ENCODE measurements at regions not wholly inside any gene's neighbourhood (a gene's known extent, or its start where the extent isn't known, plus 50 kb on each side); places are given as distances from the start of the nearest gene placed in this dataset.

DNA sequence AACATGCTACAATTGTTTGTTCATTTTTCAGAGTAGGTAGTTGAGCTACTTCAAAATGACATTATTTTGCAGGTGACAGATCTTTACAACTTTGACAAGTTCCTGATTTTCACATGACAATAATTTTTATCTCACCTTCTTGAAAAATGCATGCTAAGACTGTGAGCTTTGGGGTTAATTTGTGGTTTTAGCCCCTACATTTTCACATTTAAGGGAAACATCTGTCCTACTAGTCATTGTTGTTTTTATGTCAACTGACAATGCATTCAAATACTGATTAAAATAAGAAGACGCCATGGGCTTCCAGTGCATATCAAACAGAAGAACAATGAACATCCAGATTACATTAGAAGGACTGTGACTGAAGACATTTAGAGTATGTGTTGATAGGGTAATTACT, 1470.8 kb upstream of the TENM4 start:
- no peaks in the 10 kb centered on the region for H3K36me3 ChIP-seq
- H3K9me3 ChIP-seq, result no peaks in the 10 kb centered on the region
- TF ChIP-seq, protein P1, sequence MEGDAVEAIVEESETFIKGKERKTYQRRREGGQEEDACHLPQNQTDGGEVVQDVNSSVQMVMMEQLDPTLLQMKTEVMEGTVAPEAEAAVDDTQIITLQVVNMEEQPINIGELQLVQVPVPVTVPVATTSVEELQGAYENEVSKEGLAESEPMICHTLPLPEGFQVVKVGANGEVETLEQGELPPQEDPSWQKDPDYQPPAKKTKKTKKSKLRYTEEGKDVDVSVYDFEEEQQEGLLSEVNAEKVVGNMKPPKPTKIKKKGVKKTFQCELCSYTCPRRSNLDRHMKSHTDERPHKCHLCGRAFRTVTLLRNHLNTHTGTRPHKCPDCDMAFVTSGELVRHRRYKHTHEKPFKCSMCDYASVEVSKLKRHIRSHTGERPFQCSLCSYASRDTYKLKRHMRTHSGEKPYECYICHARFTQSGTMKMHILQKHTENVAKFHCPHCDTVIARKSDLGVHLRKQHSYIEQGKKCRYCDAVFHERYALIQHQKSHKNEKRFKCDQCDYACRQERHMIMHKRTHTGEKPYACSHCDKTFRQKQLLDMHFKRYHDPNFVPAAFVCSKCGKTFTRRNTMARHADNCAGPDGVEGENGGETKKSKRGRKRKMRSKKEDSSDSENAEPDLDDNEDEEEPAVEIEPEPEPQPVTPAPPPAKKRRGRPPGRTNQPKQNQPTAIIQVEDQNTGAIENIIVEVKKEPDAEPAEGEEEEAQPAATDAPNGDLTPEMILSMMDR (IDR thresholded peaks at IDR 0.05), result no peak
- TF ChIP-seq POLR2A (IDR thresholded peaks at IDR 0.05), result no peak
- DNase-seq, result no peak
- WGBS, 2 donors, result 67 to 76% methylated on average over 1 of the region's 1 CpG
- H3K4me1 ChIP-seq, result peaks cover 0 to 11% (median 0%) of the 10 kb centered on the region in 3 donors
- no peaks in the 10 kb centered on the region for H3K27me3 ChIP-seq
- intact Hi-C loops (cut with DNase I), result no loop called here
- no peak overlapping the region for H3K4me3 ChIP-seq
- H3K27ac ChIP-seq, result no peak overlapping the region

GRCh38 chr11:80900265-80900664, 1459.4 kb upstream of the TENM4 start:
- TF ChIP-seq, protein P1 (IDR thresholded peaks at IDR 0.05), result no peak
- no peak for TF ChIP-seq POLR2A (IDR thresholded peaks at IDR 0.05)
- H3K4me3 ChIP-seq, result no peak overlapping the region
- no peaks in the 10 kb centered on the region for H3K9me3 ChIP-seq
- DNase-seq, result no peak
- H3K4me1 ChIP-seq, result peaks cover 0 to 23% (median 0%) of the 10 kb centered on the region in 3 donors
- intact Hi-C loops (cut with DNase I), result no loop called here
- no peaks in the 10 kb centered on the region for H3K27me3 ChIP-seq
- no peak overlapping the region for H3K27ac ChIP-seq
- WGBS, 2 donors, result 59 to 63% methylated on average over 2 of the region's 2 CpGs
- H3K36me3 ChIP-seq, result no peaks in the 10 kb centered on the region

DNA sequence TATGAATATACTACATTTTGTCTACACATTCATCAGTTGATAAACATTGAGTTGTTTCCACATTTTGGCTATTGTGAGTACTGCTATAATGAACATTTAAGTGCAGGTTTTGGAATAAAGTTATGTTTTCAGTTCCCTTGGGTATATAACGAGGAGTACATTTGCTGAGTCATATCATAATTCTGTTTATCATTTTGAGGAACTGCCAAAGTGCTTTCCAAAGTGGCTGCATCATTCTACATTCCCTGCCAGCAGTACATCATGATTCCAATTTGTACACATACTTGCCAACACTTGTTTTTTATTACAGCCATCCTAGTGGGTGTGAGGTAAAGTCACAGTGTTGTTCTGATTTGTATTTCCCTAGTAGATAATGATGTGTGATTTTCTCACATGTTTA, 1458.6 kb upstream of the TENM4 start:
- 0 to 5% methylated on average over 1 of the region's 1 CpG for WGBS, 2 donors
- no peak overlapping the region for H3K4me3 ChIP-seq
- peaks cover 0 to 24% (median 0%) of the 10 kb centered on the region in 3 donors for H3K4me1 ChIP-seq
- H3K27ac ChIP-seq, result peak overlapping the region in 1 of 4 donors; percentile 15
- no peaks in the 10 kb centered on the region for H3K27me3 ChIP-seq
- no peaks in the 10 kb centered on the region for H3K9me3 ChIP-seq
- DNase-seq, result no peak
- TF ChIP-seq, protein P1 (IDR thresholded peaks at IDR 0.05), result no peak
- no peaks in the 10 kb centered on the region for H3K36me3 ChIP-seq
- intact Hi-C loops (cut with DNase I), result no loop called here

DNA sequence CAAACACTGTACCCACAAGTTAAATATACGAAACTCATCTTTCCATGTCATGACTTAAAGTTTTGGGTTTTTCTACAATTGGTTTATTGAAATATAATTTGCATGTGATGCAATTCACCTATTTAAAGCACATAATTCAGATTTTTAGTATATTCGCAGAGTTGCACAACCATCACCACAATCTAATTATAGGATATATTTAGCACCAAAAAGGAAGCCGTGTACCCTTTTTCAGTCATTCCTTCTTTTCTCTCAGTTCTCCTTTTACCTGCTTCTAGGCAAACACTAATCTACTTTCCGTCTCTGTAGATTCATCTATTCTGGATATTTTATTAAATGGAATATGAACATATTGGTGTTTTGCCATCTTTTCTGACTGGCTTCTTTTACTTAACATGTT, 1458.1 kb upstream of the TENM4 start:
- H3K9me3 ChIP-seq, result no peaks in the 10 kb centered on the region
- DNase-seq, result no peak
- H3K36me3 ChIP-seq, result no peaks in the 10 kb centered on the region
- H3K4me3 ChIP-seq, result no peak overlapping the region
- intact Hi-C loops (cut with DNase I), result no loop called here
- no peaks in the 10 kb centered on the region for H3K27me3 ChIP-seq
- H3K27ac ChIP-seq, result peak overlapping the region in 1 of 4 donors; percentile 15
- TF ChIP-seq, protein P1 (IDR thresholded peaks at IDR 0.05), result no peak
- TF ChIP-seq POLR2A (IDR thresholded peaks at IDR 0.05), result no peak
- H3K4me1 ChIP-seq, result peaks cover 0 to 27% (median 0%) of the 10 kb centered on the region in 3 donors
- 68 to 69% methylated on average over 4 of the region's 4 CpGs for WGBS, 2 donors

DNA sequence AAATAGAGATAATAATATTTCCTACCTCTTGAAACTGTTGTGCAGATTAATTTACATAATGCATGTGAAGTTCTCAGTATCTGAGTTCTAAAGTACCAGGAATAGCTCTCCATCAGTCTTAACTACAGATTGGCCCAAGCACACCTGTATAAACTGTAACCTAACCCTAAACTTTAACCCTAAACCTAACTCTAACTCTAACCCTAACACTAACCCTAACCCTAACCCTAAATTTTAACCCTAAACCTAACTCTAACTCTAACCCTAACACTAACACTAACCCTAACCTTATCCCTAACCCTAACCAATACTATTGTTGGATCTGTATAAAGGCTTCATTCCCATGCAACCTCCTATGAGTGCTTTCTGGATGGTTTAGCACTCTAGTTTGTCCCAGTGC, 1445.9 kb upstream of the TENM4 start:
- H3K27me3 ChIP-seq, result no peaks in the 10 kb centered on the region

More for the DNA sequence above, 1445.9 kb upstream of the TENM4 start:
- intact Hi-C loops (cut with DNase I), result no loop called here
- DNase-seq, result no peak
- TF ChIP-seq, protein P1 (IDR thresholded peaks at IDR 0.05), result no peak
- no peak for TF ChIP-seq POLR2A (IDR thresholded peaks at IDR 0.05)
- H3K4me3 ChIP-seq, result no peak overlapping the region
- H3K9me3 ChIP-seq, result no peaks in the 10 kb centered on the region
- no peak overlapping the region for H3K27ac ChIP-seq
- H3K4me1 ChIP-seq, result peaks cover 0 to 8% (median 0%) of the 10 kb centered on the region in 3 donors
- H3K36me3 ChIP-seq, result no peaks in the 10 kb centered on the region
